HG03442 (cell line): ENCODE measurements at regions not wholly inside any gene's neighbourhood (a gene's known extent, or its start where the extent isn't known, plus 50 kb on each side); places are given as distances from the start of the nearest gene placed in this dataset.
A peak's percentile ranks its signal among the peaks of the same experiment; 100 is the strongest.
"Not testable (repeated sequence)": the region's sequence is repeated elsewhere in the genome, so short reads cannot be mapped to it uniquely, and the experiment has no call there.

Experiments
- ATAC-seq: cut with Tn5 transposase; IDR thresholded peaks from one replicate; pipeline ENCODE4 v1.9.1; 2021; ENCODE audit warnings: mild to moderate bottlenecking, moderate library complexity; ENCODE audit not compliant: unreplicated experiment

- ATAC-seq, result no peak
Observed at GRCh38 chr3:153023896-153024295, 138.1 kb upstream of the RAP2B start.

- no peak for ATAC-seq
Observed at GRCh38 chr3:153026026-153026425, 136.0 kb upstream of the RAP2B start.

- no peak for ATAC-seq
Observed at GRCh38 chr3:153028381-153028780, 133.6 kb upstream of the RAP2B start.

- ATAC-seq, result no peak
Observed at GRCh38 chr3:153029350-153029749, 132.7 kb upstream of the RAP2B start.

- no peak for ATAC-seq
Observed at GRCh38 chr3:153032891-153033290, 129.1 kb upstream of the RAP2B start.

- ATAC-seq, result no peak
Observed at GRCh38 chr3:153036846-153037245, 125.2 kb upstream of the RAP2B start.

GRCh38 chr3:153038367-153038766 is 123.7 kb upstream of the RAP2B start:
- peak; percentile 34 for ATAC-seq

GRCh38 chr3:153038779-153039178 is 123.2 kb upstream of the RAP2B start:
- no peak for ATAC-seq

- ATAC-seq, result no peak
Observed at GRCh38 chr3:153041181-153041580, 120.8 kb upstream of the RAP2B start.

- ATAC-seq, result no peak
Observed at GRCh38 chr3:153042088-153042487, 119.9 kb upstream of the RAP2B start.

- ATAC-seq, result no peak
Observed at GRCh38 chr3:153043729-153044328, 118.2 kb upstream of the RAP2B start.

- no peak for ATAC-seq
Observed at GRCh38 chr3:153045150-153045549, 116.9 kb upstream of the RAP2B start.

GRCh38 chr3:153050978-153051377 is 111.0 kb upstream of the RAP2B start:
- no peak for ATAC-seq

GRCh38 chr3:153051427-153052095 is 110.5 kb upstream of the RAP2B start:
- ATAC-seq, result no peak

GRCh38 chr3:153052096-153052460 is 109.9 kb upstream of the RAP2B start:
- peak; percentile 87 for ATAC-seq

GRCh38 chr3:153055217-153055616 is 106.8 kb upstream of the RAP2B start:
- no peak for ATAC-seq

- no peak for ATAC-seq
Observed at GRCh38 chr3:153055779-153056178, 106.2 kb upstream of the RAP2B start.

GRCh38 chr3:153058031-153058688 is 103.9 kb upstream of the RAP2B start:
- not testable (repeated sequence) for ATAC-seq

- no peak for ATAC-seq
Observed at GRCh38 chr3:153060346-153060745, 101.7 kb upstream of the RAP2B start.

GRCh38 chr3:153061938-153062528 is 100.0 kb upstream of the RAP2B start:
- no peak for ATAC-seq

GRCh38 chr3:153063337-153063736 is 98.7 kb upstream of the RAP2B start:
- ATAC-seq, result no peak

GRCh38 chr3:153066983-153067382 is 95.0 kb upstream of the RAP2B start:
- no peak for ATAC-seq
